ENCODE measurements at regions not wholly inside any gene's neighbourhood (a gene's known extent, or its start where the extent isn't known, plus 50 kb on each side); places are given as distances from the start of the nearest gene placed in this dataset.
"Not testable (repeated sequence)": the region's sequence is repeated elsewhere in the genome, so short reads cannot be mapped to it uniquely, and the experiment has no call there.

- no peak for DNase-seq
These were observed 119.0 kb upstream of the CYRIA start for GRCh38 chr2:16784652-16785051.

- no peak for DNase-seq
These were observed 111.7 kb upstream of the CYRIA start for GRCh38 chr2:16777123-16777870.

DNA sequence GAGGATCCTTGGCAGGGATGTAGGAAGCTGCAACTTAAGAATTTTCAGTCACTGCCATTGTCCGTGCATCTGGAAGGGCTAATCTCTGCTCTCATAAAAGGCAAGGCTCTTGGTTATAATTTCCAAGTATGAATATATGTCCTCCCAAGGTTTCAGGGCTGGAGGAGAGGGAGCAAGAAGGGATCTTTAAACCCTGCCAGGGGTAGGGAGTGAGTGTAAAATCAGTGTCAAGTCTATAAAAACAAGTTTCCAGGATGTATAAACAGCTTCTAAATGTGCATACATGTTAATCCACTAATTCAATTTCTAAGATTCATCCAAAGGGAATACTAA, 110.2 kb upstream of the CYRIA start:
- DNase-seq: no peak

GRCh38 chr2:16774980-16775898, 109.6 kb upstream of the CYRIA start:
- no peak for DNase-seq

GRCh38 chr2:16774091-16774490, 108.5 kb upstream of the CYRIA start:
- no peak for DNase-seq

- peak; percentile 22 for DNase-seq
These were observed 107.6 kb upstream of the CYRIA start for GRCh38 chr2:16773080-16773713.

GRCh38 chr2:16767789-16768476, 102.3 kb upstream of the CYRIA start:
- DNase-seq: no peak

GRCh38 chr2:16765356-16765755, 99.7 kb upstream of the CYRIA start:
- DNase-seq: no peak

GRCh38 chr2:16764487-16764886, 98.9 kb upstream of the CYRIA start:
- no peak for DNase-seq

DNA sequence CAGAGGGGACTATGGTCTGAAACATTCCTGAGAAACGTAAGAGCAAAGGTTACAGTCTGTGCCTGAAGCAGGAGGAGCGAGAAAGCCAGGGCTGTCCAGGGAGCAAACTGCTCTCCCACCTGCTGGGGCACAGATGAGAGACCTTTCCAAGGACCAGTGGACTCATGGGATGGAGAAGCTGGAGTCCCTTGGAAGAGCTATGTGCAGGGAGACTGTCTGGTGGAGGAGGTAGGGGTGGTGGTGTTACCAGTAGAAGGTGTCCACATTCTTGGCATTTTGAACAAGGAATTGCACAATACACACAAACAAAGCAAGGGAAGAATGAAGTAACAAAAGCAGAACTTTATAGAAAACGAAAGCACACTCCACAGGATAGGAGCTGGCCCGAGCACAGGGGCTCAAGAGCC, 97.9 kb upstream of the CYRIA start:
- no peak for DNase-seq

DNA sequence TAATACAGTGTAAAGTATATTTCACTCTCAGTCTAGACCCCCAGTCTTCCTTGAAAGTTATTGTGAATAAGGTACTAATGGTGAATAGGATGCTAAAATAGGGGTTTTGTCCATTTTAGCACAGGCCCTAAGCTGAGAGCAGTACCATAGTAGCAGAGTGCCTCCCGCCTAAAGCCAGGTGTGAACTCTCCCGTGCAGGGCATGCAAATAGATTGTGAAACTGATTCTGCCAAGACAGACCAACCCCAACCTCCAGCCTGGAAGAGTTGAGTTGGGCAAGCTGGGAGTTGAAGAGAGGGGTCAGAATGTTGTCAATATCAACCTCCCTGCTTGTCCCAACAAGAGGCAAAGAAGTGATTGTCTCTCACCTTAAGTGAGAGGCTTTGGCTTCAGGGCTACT, 97.4 kb upstream of the CYRIA start:
- DNase-seq: no peak

GRCh38 chr2:16760426-16760825, 94.8 kb upstream of the CYRIA start:
- no peak for DNase-seq

DNA sequence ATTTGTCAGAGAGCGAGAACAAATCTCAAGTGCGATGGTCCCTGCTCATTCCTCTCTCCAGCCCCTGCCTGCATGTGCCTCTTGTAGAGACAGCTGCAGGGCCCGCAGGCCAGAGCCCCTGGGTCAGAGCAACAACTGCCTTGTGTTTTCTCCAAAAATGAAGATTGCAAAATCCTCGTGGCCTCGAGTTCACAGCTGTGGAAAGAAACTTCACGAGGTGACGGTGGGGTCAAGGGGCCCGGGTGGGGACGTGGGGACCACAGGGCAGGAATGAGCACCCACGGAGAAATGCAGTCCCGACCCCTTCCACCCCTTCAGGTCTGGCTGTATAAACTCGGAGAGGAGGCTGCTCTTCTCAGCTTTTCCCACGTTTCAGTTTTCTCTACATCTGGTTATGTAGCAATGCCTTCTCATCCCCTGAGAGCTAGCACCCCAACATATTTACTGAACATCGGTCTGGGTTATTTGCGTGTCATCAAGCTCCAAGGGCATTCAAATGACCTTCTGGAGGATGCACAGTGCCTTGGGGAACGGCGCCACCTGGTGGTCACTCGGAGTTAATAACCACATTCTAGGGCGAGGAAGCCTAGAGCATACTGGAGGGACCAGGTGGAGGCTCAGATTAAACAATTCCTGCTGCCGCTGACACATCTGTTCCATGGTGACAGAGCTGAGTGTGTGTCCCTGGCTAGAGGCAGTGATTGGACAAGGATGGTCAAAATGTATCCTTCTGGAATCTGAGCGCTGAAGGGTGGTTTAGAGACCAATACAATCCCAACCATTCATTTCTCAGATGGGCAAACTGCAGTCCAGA, 91.4 kb upstream of the CYRIA start:
- DNase-seq: peak; percentile 68

DNA sequence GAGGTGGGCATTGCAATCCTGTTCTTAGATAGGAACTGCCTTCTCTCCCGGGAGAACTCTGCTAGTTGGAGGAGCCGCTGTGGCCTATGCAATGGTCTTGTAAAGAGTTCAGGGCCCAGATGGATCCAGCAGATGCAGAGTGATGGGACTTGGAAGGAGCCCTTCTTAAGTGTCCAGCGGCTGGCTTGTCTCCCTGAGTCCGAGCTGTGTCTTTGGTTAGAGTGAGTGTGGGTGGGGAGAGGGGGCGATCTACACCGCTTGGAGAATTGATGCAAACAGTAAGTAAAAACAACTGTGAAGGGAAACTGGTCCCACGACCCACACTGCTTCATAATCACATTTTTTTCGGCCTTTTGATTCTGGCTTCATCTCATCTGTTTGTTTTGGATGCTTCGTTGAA, 89.8 kb upstream of the CYRIA start:
- no peak for DNase-seq

- not testable (repeated sequence) for DNase-seq
These were observed 87.4 kb upstream of the CYRIA start for GRCh38 chr2:16753025-16753424.

GRCh38 chr2:16750925-16751214, 85.2 kb upstream of the CYRIA start:
- DNase-seq: not testable (repeated sequence)

DNA sequence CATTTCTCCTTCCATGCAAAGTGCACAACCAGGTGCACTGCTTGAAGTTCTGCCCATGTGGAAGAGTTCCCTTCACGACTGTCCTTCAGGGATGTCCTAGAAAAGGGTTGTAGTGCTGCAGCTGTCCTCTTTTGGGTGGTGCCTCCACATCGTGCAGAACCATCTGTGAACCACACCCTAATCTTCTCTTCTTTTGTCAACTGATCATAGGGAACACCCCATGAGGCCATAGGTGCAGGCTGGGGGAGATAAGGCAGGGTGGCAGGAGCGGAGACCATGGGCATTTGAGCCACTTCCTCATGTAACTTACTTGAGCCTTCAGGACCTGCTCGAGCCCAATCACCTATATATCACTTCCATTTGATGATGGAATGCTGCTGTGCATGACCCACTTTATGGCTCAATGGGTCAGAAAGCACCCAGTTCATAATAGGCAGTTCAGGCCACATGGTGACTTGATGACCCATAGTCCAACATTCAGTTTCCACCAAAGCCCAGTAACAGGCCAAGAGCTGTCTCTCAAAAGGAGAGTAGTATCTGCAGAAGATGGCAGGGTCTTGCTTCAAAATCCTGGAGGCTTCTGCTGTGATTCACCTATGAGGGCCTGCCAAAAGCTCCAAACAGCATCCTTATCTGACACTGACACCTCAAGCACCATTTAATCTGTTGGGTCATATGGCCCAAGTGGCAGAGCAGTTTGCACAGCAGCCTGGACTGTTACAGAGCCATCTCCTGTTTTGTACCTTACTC, 84.7 kb upstream of the CYRIA start:
- no peak for DNase-seq

DNA sequence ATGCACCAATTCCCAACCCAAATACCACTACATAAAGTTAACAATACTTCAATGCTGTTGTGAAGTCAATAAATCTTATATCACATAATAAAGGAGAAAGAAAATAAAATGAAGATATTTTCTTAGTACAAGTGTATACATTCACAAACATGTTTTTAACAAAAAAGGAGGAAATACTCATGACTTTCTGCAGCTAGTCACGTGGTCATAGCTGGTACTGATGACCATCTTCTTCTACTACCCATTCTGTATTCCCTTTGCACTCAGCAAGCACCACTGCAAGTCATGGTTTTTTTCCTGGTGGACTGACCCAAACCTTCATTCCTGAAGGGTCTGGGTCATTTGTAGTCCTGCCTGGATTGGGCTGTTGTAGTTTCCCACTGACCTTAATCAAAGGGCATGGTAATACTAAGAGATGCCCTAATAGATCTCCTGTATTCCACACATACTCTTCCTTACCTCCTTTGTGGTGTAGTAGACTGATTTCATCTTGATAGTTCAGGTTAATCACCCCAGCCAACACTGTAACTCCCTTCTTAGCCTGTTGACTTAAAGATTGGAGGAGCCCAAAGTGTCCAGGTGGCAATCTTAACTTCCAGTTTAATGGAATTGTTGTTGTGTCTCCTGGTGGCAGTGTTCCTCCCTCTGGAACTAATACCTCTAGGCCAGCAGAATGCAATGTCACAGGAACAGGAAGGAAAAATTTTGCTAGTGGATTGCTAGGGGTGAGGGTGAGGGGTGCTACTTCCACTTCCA, 83.1 kb upstream of the CYRIA start:
- not testable (repeated sequence) for DNase-seq

DNA sequence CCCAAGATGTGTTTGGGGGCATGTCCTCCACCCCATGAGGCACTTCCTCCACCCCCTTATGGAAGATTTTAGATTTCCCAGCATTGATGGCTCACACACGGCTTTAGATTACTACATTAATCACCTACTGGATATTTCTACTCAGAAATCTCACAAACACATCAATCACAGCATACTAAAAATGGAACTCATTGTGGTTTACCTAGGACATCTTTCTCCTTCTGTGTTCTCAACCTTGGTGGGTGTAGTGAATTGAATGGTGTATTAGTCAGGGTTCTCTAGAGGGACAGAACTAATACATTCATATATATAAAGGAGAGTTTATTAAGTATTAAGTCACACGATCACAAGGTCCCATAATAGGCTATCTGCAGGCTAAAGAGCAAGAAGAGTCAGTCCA, 82.1 kb upstream of the CYRIA start:
- DNase-seq: no peak

GRCh38 chr2:16747257-16747656, 81.6 kb upstream of the CYRIA start:
- no peak for DNase-seq

DNA sequence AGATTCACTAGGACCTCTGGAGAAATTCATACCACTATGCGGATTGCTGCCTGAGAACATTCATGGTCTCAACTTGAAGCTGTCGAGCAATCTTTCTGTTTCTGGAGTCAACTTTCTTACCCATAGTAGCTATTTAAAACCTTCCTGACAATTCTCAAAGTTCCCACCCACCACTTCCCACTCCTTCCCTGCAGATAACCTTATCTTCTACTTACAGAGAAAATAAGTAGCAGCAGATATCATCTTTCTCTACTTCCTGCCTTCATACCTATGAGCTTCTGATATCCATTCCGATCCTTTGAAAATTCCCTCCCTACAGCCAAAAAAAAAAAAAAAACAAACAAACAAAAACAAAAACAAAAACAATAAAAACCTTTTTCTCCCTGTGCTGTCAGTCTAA, 81.2 kb upstream of the CYRIA start:
- DNase-seq: no peak

All from CD4-positive, alpha-beta T cell treated with Interleukin-15 for 1 hour (primary cell).